K562 (cell line): ENCODE measurements at regions not wholly inside any gene's neighbourhood (a gene's known extent, or its start where the extent isn't known, plus 50 kb on each side); places are given as distances from the start of the nearest gene placed in this dataset.

Experiments
- ATAC-seq: fragments of 200-7000 bp; cut with Tn5 transposase; 3 replicates; pipeline ENCODE4 v1.9.1; 2020; ENCODE audit warnings: moderate library complexity
- BruUV-seq: library from RNA; stranded (reverse); fragments of 400-500 nt; replicated peaks from 2 replicates; lab custom pipeline; 2021; lab: Mats Ljungman, UMichigan
- CTCF ChIA-PET: fragments of 300-600 bp; formaldehyde crosslinking; extraction: SDS; loops from one replicate; lab custom pipeline; 2021; ENCODE audit warnings: low intra/inter-chr PET ratio; lab: Yijun Ruan, JAX
- POLR2A ChIA-PET: fragments of 300-600, 350-650 bp; sonication (Branson Sonifier 250); formaldehyde crosslinking; extraction: SDS; loops from one replicate; lab custom pipeline; 2021; ENCODE audit warnings: antibody characterized with exemption, inconsistent platforms; lab: Yijun Ruan, JAX
- DNase-seq, 4 experiments: peaks; one replicate each; pipeline versions ENCODE4 v3.0.0 to v3.0.0-alpha.2; 2011 to 2018; ENCODE audit warnings: low spot score in 3 of 4, mixed read lengths in 3 of 4; ENCODE audit errors: extremely low read depth in 1 of 4
- FAIRE-seq: peaks from 2 replicates; lab custom pipeline; 2011; peaks lifted over from hg19 to GRCh38; lab: Jason Lieb, UNC
- H2AFZ ChIP-seq: 2 replicates; pipeline ENCODE4 v1.6.0; 2011; ENCODE audit warnings: low read depth, low read length, control low read depth, inconsistent platforms
- H3K27ac ChIP-seq: fragments of 200-600 bp; 3 replicates; pipeline ENCODE4 v1.8.0; 2011; ENCODE audit warnings: low read depth, mild to moderate bottlenecking, control low read depth, inconsistent platforms, low read length, moderate library complexity, mixed read lengths; ENCODE audit errors: extremely low read depth
- H3K27me3 ChIP-seq, 2 experiments: fragments of 300-600 bp in 1 of 2; 2 replicates in 1 of 2; 3 replicates in 1 of 2; pipeline versions ENCODE4 v1.6.0 to v1.8.0; 2011; ENCODE audit warnings: inconsistent platforms in 2 of 2, low read length in 2 of 2, mild to moderate bottlenecking in 1 of 2, mixed read lengths in 1 of 2, moderate library complexity in 1 of 2; ENCODE audit not compliant: control insufficient read depth in 2 of 2, insufficient read depth in 2 of 2
- H3K36me3 ChIP-seq: fragments of 300-600 bp; 3 replicates; pipeline ENCODE4 v1.8.0; 2011; ENCODE audit warnings: mild to moderate bottlenecking, low read length, inconsistent platforms; ENCODE audit not compliant: control insufficient read depth, insufficient read depth
- H3K4me1 ChIP-seq, 2 experiments: fragments of 200-600 bp in 1 of 2; replicated peaks in 1 of 2; 2 replicates in 1 of 2; 3 replicates in 1 of 2; pipeline versions ENCODE4 v1.5.1 to v1.8.0; 2011; ENCODE audit warnings: inconsistent platforms in 2 of 2, low read length in 2 of 2, mild to moderate bottlenecking in 1 of 2, mixed read lengths in 1 of 2, moderate library complexity in 1 of 2; ENCODE audit not compliant: control insufficient read depth in 2 of 2, insufficient read depth in 2 of 2
- H3K4me2 ChIP-seq: 2 replicates; pipeline ENCODE4 v1.6.1; 2011; ENCODE audit warnings: low read length, control low read depth, inconsistent platforms, mixed read lengths; ENCODE audit not compliant: insufficient read depth
- H3K4me3 ChIP-seq: fragments of 200-600 bp; sonication (generic), shearing (Covaris generic); 2 replicates; pipeline ENCODE4 v1.5.1; 2016; ENCODE audit warnings: control low read depth, inconsistent platforms
- H3K79me2 ChIP-seq: fragments of 200-600 bp; 3 replicates; pipeline ENCODE4 v1.8.0; 2011; ENCODE audit warnings: low read length, inconsistent platforms; ENCODE audit not compliant: control insufficient read depth, insufficient read depth
- H3K9ac ChIP-seq, 2 experiments: 2 replicates each; pipeline versions ENCODE4 v1.6.0 to v1.6.1; 2011; ENCODE audit warnings: low read depth in 2 of 2, low read length in 2 of 2, control low read depth in 1 of 2, inconsistent platforms in 1 of 2, mild to moderate bottlenecking in 1 of 2, mixed read lengths in 1 of 2; ENCODE audit not compliant: insufficient read depth in 1 of 2
- H3K9me1 ChIP-seq: one replicate; pipeline ENCODE4 v1.6.0; 2011; ENCODE audit warnings: inconsistent platforms, mild to moderate bottlenecking, low read length, moderate library complexity; ENCODE audit not compliant: control insufficient read depth, insufficient read depth
- H3K9me3 ChIP-seq: replicated peaks from 2 replicates; pipeline ENCODE4 v1.5.1; 2011; ENCODE audit warnings: low read depth, low read length, inconsistent platforms; ENCODE audit not compliant: control insufficient read depth, insufficient read depth
- H4K20me1 ChIP-seq: replicated peaks from 2 replicates; pipeline ENCODE4 v1.6.1; 2011; ENCODE audit warnings: low read length, inconsistent platforms, mixed read lengths; ENCODE audit not compliant: control insufficient read depth, insufficient read depth
- BHLHE40 ChIP-seq: IDR thresholded peaks from 2 replicates; pipeline ENCODE4 v1.6.1; 2011; ENCODE audit warnings: low read length, improper control_type of control experiment
- EWSR1 ChIP-seq: fragments of 450-650 bp; IDR thresholded peaks from 2 replicates; pipeline ENCODE4 v1.6.1; 2018; ENCODE audit warnings: borderline replicate concordance, mild to moderate bottlenecking, low read depth, moderate library complexity; ENCODE audit not compliant: partially characterized antibody
- FIP1L1 ChIP-seq: fragments of 200-400 bp; formaldehyde crosslinking; IDR thresholded peaks from 2 replicates; pipeline ENCODE4 v1.6.1; 2018; ENCODE audit warnings: mild to moderate bottlenecking, low read depth, low read length; ENCODE audit not compliant: poor library complexity, severe bottlenecking
- IFI16 ChIP-seq: fragments of 250-450 bp; sonication (Bioruptor Pico); IDR thresholded peaks from 2 replicates; pipeline ENCODE4 v2.1.2; 2022; ENCODE audit warnings: mild to moderate bottlenecking, inconsistent platforms
- NCOA4 ChIP-seq: fragments of 450-650 bp; IDR thresholded peaks from 2 replicates; pipeline ENCODE4 v1.6.1; 2018; ENCODE audit warnings: mild to moderate bottlenecking; ENCODE audit not compliant: partially characterized antibody
- ZNF584 ChIP-seq: fragments of 200-800 bp; sonication (Bioruptor generic); IDR thresholded peaks from 2 replicates; pipeline ENCODE4 v1.6.1; 2016; ENCODE audit warnings: low read depth, mild to moderate bottlenecking, missing genetic modification characterization, missing compliant biosample characterization
- in situ Hi-C: fragments of 300-500 bp; cut with MboI; formaldehyde crosslinking; loops from 4 replicates; pipeline ENCODE4 v1.15.0; 2018; ENCODE audit warnings: inconsistent platforms, mixed read lengths
- intact Hi-C: fragments of 100-400 bp; cut with micrococcal nuclease; formaldehyde crosslinking; loops from 2 replicates; pipeline ENCODE4 v1.14.2; 2022
- TF ChIP-seq, protein P1 (sequence below): fragments of 250-450 bp; sonication (Bioruptor Pico); IDR thresholded peaks from 2 replicates; pipeline ENCODE4 v1.4.0; 2020; ENCODE audit warnings: mild to moderate bottlenecking, moderate library complexity, borderline replicate concordance

- Histone ChIP-seq H2AFZ (no peak overlapping the region), H3K27me3 (no peaks in the 10 kb centered on the region), H3K9me3 (no peaks in the 10 kb centered on the region), H3K36me3 (no peaks in the 10 kb centered on the region), H3K9ac (no peak overlapping the region), H3K4me1 (no peaks in the 10 kb centered on the region), H3K79me2 (no peaks in the 10 kb centered on the region), H3K9me1 (no peaks in the 10 kb centered on the region), H3K4me2 (no peak overlapping the region), H3K27ac (no peak overlapping the region), H4K20me1 (no peaks in the 10 kb centered on the region), H3K4me3 (no peak overlapping the region)
- in situ Hi-C loops, result no loop called here
- intact Hi-C loops, result no loop called here
- ATAC-seq, result no peak
- TF ChIP-seq IFI16 (CRISPR knock-in tag) (no peak), EWSR1 (no peak), NCOA4 (no peak), ZNF584 (no peak), BHLHE40 (no peak), FIP1L1 (no peak)
- TF ChIP-seq, protein P1, sequence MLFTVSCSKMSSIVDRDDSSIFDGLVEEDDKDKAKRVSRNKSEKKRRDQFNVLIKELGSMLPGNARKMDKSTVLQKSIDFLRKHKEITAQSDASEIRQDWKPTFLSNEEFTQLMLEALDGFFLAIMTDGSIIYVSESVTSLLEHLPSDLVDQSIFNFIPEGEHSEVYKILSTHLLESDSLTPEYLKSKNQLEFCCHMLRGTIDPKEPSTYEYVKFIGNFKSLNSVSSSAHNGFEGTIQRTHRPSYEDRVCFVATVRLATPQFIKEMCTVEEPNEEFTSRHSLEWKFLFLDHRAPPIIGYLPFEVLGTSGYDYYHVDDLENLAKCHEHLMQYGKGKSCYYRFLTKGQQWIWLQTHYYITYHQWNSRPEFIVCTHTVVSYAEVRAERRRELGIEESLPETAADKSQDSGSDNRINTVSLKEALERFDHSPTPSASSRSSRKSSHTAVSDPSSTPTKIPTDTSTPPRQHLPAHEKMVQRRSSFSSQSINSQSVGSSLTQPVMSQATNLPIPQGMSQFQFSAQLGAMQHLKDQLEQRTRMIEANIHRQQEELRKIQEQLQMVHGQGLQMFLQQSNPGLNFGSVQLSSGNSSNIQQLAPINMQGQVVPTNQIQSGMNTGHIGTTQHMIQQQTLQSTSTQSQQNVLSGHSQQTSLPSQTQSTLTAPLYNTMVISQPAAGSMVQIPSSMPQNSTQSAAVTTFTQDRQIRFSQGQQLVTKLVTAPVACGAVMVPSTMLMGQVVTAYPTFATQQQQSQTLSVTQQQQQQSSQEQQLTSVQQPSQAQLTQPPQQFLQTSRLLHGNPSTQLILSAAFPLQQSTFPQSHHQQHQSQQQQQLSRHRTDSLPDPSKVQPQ (CRISPR knock-in tag), result no peak
- ChIA-PET POLR2A (no interaction called here), CTCF (no interaction called here)
- no peak for FAIRE-seq
- BruUV-seq, result no TSS peak
- no peak for DNase-seq
These were observed 413.8 kb upstream of the SLC14A2 start for GRCh38 chr18:45201489-45201888.
